ENCODE measurements at regions not wholly inside any gene's neighbourhood (a gene's known extent, or its start where the extent isn't known, plus 50 kb on each side); places are given as distances from the start of the nearest gene placed in this dataset.
"Not testable (repeated sequence)": the region's sequence is repeated elsewhere in the genome, so short reads cannot be mapped to it uniquely, and the experiment has no call there.

DNA sequence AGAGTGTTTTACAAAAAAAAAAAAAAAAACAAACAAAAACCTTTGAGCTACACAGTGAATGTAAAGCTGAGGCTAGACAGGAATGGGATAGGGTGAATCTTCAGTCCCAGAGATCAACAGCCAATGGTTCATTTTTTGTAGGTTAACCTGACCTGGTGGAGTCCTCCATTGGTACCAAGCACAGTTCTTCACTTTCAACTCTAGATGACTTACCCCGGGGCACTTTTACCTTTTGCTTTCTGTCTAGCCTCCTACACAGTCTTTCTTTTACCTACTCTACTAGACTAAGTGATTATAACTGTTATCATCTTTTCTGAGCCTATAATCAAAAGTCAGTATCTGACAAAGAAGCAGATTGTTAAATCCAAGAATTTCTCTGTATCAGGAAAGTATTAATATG is 50.9 kb downstream of the ANXA2R start:
- no peak for DNase-seq

DNA sequence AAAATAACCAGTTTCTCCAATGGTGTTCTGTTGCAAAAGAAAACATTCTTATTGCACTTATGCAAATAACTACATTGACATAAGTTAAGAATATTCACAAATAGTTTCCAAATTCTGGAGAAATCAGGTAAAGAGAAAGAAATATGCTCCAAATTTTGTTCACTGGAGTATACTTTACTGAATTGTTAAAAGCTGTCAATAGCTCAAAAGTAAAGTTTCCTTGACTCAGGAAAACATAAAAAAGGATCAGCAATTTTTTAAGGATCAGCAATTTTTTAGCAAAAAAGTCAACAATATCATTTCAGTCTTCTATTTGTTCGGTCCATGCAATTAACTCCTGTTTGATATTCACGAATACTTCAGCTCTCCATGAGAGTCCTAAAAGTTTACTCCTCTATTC is 51.6 kb downstream of the ANXA2R start:
- DNase-seq = no peak

DNA sequence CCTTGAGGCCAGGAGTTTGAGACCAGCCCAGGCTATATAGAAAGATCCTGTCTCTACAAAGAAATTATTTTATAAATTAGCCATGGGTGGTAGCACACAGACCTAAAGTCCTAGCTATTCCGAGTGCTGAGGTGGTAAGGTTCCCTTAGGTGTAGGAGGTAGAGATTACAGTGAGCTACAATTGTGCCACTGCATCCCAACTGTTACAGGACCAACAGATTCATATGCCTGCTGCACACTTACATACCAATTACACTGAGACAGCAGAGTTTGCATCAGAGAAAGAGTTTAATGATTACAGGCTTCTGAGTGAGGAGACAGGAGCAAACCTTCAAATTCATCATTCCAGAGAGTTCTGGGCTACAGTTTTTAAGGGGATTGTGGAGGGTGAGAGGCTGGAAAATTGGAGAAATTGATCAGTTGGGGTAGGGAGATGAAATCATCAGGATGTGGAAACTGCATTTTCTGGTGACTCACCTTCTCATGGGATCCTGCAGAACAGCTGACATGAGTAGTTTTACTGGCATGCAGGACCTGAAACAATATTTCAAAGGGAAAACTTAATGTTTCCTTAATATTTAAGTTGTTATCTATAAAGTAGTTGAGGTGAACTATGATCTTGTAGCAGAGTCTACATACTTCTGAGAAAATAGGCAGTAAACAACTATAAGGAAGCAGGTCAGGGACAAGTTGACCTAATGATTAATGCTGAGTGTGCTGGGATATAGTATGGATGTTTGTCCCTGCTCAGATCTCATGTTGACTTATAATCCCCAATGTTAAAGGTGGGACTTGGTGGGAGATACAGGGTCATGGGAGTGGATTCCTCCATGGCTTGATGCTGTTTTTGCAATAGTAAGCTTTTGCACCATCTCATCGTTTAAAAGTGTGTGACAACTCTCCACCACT is 54.7 kb downstream of the ANXA2R start:
- peak; percentile 44 to 68 for DNase-seq

DNA sequence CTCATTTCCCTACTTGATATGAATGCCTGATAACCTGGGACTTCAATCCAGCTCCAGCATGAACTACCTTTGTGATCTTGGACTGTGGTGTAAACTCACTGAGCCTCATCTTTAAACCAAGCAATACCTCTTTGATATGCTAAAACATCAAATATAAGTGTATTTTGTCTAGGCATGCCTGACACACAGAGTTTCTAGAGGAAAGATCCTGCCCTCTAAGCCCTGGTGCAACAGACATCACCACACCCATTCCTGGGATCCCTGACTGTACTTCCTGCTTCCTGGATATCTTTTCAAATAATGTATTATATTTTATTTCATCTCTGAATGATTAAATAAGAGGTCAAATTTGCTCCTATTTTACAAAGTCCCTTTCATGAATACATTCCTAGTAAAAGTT is 55.8 kb downstream of the ANXA2R start:
- peak in 1 of 2 donors; percentile 3 for DNase-seq

DNA sequence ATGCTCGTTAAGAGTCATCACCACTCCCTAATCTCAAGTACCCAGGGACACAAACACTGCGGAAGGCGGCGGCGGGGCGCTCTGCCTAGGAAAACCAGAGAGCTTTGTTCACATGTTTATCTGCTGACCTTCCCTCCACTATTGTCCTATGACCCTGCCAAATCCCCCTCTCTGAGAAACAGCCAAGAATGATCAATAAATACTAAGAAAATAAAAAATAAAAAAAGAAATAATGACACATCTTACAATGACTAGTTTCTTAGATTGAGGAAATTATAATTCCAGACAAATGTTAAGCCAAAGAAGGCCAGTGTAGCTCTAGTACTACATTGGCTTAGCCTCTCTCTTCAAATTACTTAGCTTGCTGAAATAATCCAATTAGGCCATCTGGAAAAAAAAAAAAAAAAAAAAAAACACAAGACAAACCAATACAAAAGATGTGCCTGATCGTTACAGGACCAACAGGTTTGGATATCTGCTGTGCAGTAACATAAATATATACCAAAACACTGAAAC is 58.0 kb downstream of the ANXA2R start:
- DNase-seq = no peak

DNA sequence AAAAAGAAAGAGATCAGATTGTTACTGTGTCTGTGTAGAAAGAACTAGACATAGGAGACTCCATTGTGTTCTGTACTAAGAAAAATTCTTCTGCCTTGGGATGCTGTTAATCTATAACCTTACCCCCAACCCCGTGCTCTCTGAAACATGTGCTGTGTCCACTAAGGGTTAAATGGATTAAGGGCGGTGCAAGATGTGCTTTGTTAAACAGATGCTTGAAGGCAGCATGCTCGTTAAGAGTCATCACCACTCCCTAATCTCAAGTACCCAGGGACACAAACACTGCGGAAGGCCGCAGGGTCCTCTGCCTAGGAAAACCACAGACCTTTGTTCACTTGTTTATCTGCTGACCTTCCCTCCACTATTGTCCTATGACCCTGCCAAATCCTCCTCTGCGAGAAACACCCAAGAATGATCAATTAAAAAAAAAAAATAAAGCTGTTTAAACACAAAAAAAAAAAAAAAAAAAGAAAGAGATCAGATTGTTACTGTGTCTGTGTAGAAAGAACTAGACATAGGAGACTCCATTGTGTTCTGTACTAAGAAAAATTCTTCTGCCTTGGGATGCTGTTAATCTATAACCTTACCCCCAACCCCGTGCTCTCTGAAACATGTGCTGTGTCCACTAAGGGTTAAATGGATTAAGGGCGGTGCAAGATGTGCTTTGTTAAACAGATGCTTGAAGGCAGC is 58.6 kb downstream of the ANXA2R start:
- DNase-seq = not testable (repeated sequence)

DNA sequence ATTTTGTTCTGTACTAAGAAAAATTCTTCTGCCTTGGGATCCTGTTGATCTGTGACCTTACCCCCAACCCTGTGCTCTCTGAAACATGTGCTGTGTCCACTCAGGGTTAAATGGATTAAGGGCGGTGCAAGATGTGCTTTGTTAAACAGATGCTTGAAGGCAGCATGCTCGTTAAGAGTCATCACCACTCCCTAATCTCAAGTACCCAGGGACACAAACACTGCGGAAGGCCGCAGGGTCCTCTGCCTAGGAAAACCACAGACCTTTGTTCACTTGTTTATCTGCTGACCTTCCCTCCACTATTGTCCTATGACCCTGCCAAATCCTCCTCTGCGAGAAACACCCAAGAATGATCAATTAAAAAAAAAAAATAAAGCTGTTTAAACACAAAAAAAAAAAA is 59.1 kb downstream of the ANXA2R start:
- DNase-seq = not testable (repeated sequence)

DNA sequence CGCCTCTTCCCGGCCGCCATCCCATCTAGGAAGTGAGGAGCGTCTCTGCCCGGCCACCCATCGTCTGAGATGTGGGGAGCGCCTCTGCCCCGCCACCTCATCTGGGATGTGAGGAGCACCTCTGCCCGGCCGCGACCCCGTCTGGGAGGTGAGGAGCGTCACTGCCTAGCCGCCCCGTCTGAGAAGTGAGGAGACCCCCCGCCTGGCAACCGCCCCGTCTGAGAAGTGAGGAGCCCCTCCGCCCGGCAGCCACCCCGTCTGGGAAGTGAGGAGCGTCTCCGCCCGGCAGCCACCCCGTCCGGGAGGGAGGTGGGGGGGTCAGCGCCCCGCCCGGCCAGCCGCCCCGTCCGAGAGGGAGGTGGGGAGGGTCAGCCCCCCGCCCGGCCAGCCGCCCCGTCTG is 59.7 kb downstream of the ANXA2R start:
- not testable (repeated sequence) for DNase-seq

DNA sequence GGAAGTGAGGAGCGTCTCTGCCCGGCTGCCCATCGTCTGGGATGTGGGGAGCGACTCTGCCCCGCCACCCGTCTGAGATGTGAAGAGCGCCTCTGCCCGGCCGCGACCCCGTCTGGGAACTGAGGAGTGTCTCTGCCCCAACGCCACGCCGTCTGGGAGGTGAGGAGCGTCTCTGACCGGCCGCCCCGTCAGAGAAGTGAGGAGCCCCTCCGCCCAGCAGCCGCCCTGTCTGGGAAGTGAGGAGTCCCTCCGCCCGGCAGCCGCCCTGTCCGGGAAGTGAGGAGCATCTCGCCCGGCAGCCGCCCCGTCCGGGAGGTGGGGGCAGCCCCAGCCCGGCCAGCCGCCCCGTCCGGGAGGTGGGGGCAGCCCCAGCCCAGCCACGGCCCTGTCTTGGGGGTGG is 60.9 kb downstream of the ANXA2R start:
- not testable (repeated sequence) for DNase-seq

DNA sequence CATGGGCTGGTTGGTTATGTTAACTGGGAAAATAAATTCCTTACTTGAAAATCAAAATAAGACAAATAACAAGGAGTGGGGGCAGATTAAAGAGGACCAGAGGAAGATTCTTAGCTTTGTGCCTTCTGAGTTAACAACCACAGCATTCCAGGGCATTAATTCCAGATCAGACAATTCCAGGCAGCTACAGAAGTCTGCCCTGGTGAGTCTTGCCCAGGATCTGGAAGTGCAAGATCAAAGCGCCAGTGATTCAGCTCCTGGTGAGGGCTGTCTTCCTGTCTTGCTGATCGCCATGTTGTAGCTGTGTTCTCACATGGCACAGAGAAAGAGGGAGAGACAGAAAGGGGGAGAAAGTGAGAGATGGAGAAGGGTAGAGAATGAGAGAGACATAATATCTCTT is 65.6 kb downstream of the ANXA2R start:
- DNase-seq = no peak

DNA sequence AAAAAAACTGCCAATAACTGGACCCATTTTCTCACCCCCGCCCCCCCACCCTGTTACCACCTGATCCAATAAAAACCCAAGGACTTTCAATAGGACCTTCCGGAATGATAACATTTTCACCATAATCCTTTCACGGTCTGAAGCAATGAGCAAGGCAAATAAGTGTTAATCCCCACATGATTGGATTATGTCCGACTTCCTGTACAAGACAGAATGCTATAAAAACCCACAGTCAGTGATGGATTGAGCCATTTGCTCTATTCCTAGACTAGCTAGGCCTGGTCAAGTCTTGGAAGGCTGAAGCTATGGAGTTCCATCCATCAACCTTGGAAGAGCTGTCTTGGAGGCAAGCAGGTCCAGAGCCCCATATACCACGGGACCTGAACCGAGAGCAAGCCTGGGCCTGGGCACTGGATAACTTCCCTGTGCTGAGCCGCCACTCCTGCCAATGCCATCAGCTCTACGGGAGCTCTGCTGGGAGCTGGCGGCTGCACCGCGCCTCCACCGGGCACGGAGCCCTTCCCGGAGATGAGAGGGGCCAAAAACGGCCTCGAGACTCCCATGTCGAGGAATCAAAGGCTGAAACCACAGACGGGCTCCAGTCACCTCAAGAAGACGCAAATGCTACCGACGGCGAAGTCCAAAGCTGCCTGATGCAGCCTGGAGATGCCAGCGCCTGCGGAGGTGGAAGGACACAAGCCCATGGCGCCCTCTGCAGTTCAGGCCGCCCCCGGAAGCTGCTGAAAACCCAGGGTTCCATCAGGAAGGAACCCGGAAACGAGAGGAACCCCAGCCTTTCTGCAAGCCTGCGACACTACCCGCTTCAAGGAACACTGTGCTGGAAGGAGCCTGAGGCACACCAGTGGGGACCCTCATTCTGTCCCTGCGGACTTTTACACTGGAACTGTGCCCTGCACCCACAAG is 69.2 kb downstream of the ANXA2R start:
- no peak for DNase-seq

DNA sequence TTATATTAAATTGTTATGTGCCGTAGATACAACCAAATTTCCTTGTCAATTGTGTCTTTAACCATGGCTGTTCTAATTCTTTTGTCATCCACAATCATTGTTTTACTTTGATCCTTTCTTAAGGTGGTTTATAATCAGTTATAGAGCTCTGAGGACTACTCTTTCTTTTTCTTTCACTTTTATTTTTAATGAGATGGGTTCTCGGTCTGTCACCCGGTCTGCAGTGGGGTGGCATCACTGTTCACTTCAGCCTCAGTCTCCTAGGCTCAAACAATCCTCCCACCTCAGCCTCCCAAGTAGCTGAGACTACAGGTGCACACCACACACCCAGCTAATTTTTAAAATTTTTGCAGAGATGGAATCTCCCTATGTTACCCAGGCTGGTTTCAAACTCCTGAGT is 74.2 kb downstream of the ANXA2R start:
- no peak for DNase-seq

DNA sequence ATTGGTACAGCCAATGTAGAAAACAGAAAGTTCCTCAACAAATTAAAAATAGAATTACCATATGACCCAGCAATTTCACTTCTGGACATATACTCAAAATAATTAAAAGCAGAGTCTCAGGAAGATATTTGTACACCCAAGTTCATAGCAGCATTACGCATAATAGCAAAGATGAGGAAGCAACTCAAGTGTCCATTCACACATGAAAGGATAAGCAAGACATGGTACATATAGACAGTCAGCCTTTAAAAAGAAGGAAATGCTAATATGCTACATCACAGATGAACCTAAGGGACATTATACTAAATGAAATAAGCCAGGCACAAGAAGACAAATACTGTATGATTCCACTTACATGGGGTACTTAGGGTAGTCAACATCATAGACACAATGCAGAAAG is 76.7 kb downstream of the ANXA2R start:
- no peak for DNase-seq

DNA sequence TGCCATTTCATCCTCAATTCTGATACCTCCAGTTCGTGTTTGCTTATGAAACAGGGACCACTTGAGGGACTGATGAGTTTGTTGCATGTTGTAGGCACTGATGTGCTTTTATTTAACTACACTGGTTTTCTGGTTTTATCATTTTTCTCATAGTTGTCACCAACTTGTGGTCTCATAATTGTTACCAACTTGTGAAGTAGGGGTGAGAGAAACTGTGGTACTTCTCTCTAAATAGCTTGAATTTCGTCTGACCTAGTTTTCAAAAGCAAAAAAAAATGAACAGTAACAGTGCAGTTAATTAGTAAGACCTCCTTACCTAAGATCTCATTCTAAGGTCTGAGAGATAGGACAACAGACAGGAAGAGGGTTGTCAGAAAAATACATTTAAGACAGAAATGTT is 78.0 kb downstream of the ANXA2R start:
- DNase-seq = no peak

DNA sequence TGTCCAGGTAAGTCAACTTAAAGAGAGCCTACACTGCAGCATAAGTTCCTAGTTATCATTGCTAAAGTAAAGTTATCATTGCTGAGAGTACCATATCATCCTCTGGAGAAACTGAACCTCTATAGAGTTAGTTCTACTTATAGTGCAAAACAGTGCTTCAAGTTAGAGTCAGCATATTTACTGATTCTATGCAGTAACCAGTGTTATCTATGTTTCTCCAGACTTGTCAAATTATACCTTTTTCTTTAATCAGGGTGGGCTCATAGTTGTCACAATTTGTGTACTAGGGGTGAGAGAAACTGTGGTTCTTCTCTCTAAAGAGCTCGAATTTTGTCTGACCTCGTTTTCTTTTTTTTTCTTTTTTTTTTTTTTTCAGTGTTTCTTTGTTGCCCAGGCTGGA is 79.6 kb downstream of the ANXA2R start:
- DNase-seq = no peak

DNA sequence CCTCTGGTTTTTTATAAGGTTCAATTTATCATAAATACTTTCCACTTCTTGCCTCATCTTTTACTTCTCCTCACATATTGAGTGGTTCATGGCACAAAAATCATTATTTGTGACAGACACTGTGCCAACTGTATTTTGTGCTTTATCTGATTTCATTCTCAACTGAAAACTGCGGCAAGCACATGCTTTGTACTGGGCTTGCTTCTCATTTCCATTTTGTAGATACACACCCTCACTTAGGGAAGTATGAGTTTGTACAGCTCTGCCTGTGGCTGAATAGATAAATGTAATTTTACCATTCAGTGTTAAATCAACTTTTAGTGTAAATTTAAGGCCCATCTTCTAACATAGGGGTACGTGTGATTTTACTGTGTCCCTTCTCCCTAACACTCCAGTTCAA is 83.6 kb downstream of the ANXA2R start:
- DNase-seq = no peak

DNA sequence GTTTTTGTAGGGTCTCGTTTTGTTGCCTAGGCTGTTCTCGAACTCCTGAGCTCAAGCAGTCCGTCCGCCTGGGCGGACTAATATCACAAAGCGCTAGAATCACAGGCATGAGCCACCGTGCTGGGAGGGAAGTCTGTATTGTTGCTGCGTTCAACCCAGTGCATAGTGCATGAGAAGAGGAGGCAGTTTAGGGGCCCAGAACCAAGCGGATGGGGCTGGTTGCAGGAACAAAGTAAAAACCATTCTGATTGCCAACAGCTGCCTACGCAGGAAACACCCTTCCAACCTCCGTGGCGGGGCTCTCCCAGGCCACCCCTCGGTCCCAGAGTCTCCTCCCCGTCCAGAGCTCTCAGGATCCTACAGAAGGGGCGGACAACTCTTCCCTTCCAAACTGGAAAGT is 87.1 kb downstream of the ANXA2R start:
- DNase-seq = no peak

DNA sequence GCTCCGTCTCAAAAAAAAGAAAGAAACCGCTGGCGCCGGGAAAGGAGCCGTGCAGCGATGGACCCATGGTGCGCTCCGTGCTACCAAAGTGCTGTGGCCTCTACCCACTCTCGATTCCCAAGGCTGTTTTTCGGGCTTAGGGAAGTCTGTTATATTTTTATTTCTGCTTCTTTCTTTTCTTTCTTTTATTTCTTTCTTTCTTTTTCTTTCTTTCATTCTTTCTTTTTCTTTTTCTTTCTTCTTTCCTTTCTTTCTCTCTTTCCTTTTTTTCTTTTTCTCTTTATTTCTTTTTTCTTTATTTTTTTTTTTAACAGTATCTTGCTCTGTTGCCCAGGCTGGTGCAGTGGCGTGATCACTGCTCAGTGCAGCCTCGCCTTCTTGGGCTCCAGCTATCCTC is 87.5 kb downstream of the ANXA2R start:
- DNase-seq = no peak

DNA sequence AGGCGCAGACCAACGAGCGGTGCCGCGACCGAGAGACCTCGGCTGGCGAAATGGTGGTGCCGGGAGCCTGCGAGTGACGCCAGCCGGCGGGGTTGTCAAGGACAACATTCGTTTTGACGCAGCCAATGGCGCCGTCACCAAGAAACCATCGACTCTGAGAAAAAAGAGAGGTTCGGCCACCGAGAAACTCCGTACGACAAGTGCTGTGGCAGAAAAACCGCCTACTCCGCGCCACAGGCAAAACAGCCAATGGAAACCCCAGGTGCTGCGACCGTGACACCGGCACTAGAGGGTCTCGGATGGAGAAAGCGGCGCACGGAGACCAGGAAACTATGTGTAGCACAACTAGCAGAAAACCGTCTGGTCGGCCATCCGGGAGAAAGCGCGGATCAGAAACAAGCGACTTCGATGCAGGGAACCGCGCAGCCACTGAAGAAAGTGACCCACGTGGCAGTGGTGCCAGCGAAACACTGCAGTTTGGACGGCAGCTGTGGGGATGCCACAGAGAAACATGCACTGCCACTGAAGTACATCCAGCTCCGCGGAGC is 88.8 kb downstream of the ANXA2R start:
- DNase-seq = peak; percentile 44 to 59

DNA sequence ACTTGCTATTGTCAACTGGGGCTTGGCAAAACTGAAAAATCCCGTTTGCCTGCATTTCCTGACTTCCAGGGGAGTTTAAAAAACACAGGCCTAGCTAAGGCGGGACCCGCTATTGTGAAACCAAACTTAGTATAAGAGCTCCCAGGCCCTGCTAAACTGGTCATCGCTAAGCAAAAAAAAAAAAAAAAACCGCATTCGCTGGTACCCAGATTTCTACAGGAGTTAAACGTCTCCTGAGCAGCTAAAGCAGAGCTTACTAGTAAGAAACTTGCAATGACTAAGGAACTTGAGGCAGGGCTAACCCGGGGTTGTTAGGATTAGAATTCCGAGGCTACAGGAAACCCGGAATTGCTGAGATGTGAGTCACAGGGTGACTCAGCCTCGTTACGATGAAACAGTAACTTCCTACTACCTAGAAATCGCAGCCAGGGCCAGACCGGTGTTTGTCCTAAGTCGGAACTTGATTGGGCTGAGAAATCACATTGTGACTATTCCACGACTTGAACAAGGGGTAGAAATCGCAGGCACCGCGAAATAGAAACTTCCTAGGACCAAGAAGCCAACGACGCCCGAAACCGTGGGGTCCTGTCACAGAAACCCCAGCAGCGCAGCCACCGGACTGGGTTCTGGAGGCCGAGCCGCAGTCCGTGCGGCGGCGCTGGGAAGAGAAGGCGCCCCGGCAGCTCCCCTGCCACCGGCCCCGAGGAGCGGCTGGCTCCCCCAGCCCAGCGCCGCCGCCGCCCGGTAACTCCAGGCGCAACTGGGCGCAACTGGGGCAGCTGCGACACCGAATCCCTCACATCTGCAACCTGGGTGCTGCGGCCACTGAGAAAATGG is 89.4 kb downstream of the ANXA2R start:
- peak; percentile 94 to 95 for DNase-seq

DNA sequence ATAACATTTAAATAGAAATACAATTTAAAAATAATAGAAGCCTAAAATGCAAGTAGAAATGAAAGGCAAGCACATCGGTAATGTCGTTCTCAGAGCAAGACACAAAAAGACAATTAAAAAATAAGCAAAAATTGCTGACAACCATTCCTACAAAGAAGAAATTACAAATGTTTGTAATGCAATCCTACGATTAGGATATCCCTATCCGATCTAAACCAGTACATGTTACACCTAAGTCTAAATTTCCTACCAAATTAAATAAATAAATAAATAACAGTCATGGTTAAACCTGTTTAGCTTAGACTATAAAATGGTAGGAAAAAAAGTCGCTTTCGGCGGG is 90.0 kb downstream of the ANXA2R start:
- no peak for DNase-seq
